ENCODE measurements at regions not wholly inside any gene's neighbourhood (a gene's known extent, or its start where the extent isn't known, plus 50 kb on each side); places are given as distances from the start of the nearest gene placed in this dataset.

GRCh38 chr1:217095050-217095622, 371.9 kb upstream of the ESRRG start:
- Histone ChIP-seq H3K4me1 (ENCODE audit: low read depth) (no peaks in the 10 kb centered on the region), H3K9me3 (no peaks in the 10 kb centered on the region), H3K36me3 (ENCODE audit: low read depth) (no peaks in the 10 kb centered on the region), H3K4me3 (no peak overlapping the region)
- DNase-seq (no peak), ATAC-seq (no peak)
- intact Hi-C loops (cut with DNase I, micrococcal nuclease): no loop called here
- no peak for TF ChIP-seq CTCF (IDR thresholded peaks at IDR 0.05)

GRCh38 chr1:217091561-217091960, 368.3 kb upstream of the ESRRG start:
- no peak overlapping the region for H3K4me3 ChIP-seq
- no peaks in the 10 kb centered on the region for H3K36me3 ChIP-seq (ENCODE audit: low read depth)
- no peaks in the 10 kb centered on the region for H3K4me1 ChIP-seq (ENCODE audit: low read depth)
- DNase-seq (no peak), ATAC-seq (no peak)
- intact Hi-C loops (cut with DNase I, micrococcal nuclease): no loop called here
- H3K9me3 ChIP-seq: no peaks in the 10 kb centered on the region
- TF ChIP-seq CTCF (IDR thresholded peaks at IDR 0.05): no peak

- intact Hi-C loops (cut with DNase I, micrococcal nuclease): no loop called here
- Histone ChIP-seq H3K4me3 (no peak overlapping the region), H3K9me3 (no peaks in the 10 kb centered on the region), H3K36me3 (ENCODE audit: low read depth) (no peaks in the 10 kb centered on the region), H3K4me1 (ENCODE audit: low read depth) (no peaks in the 10 kb centered on the region)
- ATAC-seq (peak; percentile 35), DNase-seq (peak in 1 of 3 donors; percentile 29)
- no peak for TF ChIP-seq CTCF (IDR thresholded peaks at IDR 0.05)
Measured at GRCh38 chr1:217090060-217090911, 367.1 kb upstream of the ESRRG start.

GRCh38 chr1:217089361-217090014, 366.3 kb upstream of the ESRRG start:
- Histone ChIP-seq H3K4me3 (no peak overlapping the region), H3K4me1 (ENCODE audit: low read depth) (no peaks in the 10 kb centered on the region), H3K36me3 (ENCODE audit: low read depth) (no peaks in the 10 kb centered on the region), H3K9me3 (no peaks in the 10 kb centered on the region)
- no peak for TF ChIP-seq CTCF (IDR thresholded peaks at IDR 0.05)
- intact Hi-C loops (cut with DNase I, micrococcal nuclease): no loop called here
- peak; percentile 90 for ATAC-seq
- peak; percentile 45 to 53 (median 46) for DNase-seq

- no peak for TF ChIP-seq CTCF (IDR thresholded peaks at IDR 0.05)
- DNase-seq (no peak), ATAC-seq (no peak)
- no peaks in the 10 kb centered on the region for H3K36me3 ChIP-seq (ENCODE audit: low read depth)
- intact Hi-C loops (cut with DNase I, micrococcal nuclease): no loop called here
- no peaks in the 10 kb centered on the region for H3K4me1 ChIP-seq (ENCODE audit: low read depth)
- H3K4me3 ChIP-seq: no peak overlapping the region
- H3K9me3 ChIP-seq: no peaks in the 10 kb centered on the region
Measured at GRCh38 chr1:217088521-217089284, 365.5 kb upstream of the ESRRG start.

Data from mucosa of descending colon (tissue), 3 donors.